ENCODE measurements at regions not wholly inside any gene's neighbourhood (a gene's known extent, or its start where the extent isn't known, plus 50 kb on each side); places are given as distances from the start of the nearest gene placed in this dataset.

GRCh38 chr6:14641423-14642135 lies 524.0 kb downstream of the CD83 start:
- DNase-seq (ENCODE audit: low read depth): no peak

- DNase-seq (ENCODE audit: low read depth): no peak
Observed at GRCh38 chr6:14642136-14642505, 524.5 kb downstream of the CD83 start.

GRCh38 chr6:14642842-14643241 lies 525.3 kb downstream of the CD83 start:
- DNase-seq (ENCODE audit: low read depth): no peak

GRCh38 chr6:14644381-14644780 lies 526.8 kb downstream of the CD83 start:
- DNase-seq (ENCODE audit: low read depth): no peak

- DNase-seq (ENCODE audit: low read depth): no peak
Observed at GRCh38 chr6:14645221-14645620, 527.6 kb downstream of the CD83 start.

- DNase-seq (ENCODE audit: low read depth): no peak
Observed at GRCh38 chr6:14645841-14646240, 528.3 kb downstream of the CD83 start.

- DNase-seq (ENCODE audit: low read depth): no peak
Observed at GRCh38 chr6:14646371-14646770, 528.8 kb downstream of the CD83 start.

- no peak for DNase-seq (ENCODE audit: low read depth)
Observed at GRCh38 chr6:14647357-14647756, 529.8 kb downstream of the CD83 start.

- DNase-seq (ENCODE audit: low read depth): no peak
Observed at GRCh38 chr6:14652536-14652935, 535.0 kb downstream of the CD83 start.

- DNase-seq (ENCODE audit: low read depth): no peak
Observed at GRCh38 chr6:14655201-14656061, 537.9 kb downstream of the CD83 start.

- no peak for DNase-seq (ENCODE audit: low read depth)
Observed at GRCh38 chr6:14656078-14656521, 538.5 kb downstream of the CD83 start.

- no peak for DNase-seq (ENCODE audit: low read depth)
Observed at GRCh38 chr6:14656649-14657048, 539.1 kb downstream of the CD83 start.

- DNase-seq (ENCODE audit: low read depth): no peak
Observed at GRCh38 chr6:14658030-14658429, 540.5 kb downstream of the CD83 start.

GRCh38 chr6:14658886-14659561 lies 541.5 kb downstream of the CD83 start:
- DNase-seq (ENCODE audit: low read depth): peak; percentile 3

- DNase-seq (ENCODE audit: low read depth): no peak
Observed at GRCh38 chr6:14659841-14660240, 542.3 kb downstream of the CD83 start.

GRCh38 chr6:14660806-14661579 lies 543.4 kb downstream of the CD83 start:
- DNase-seq (ENCODE audit: low read depth): no peak

GRCh38 chr6:14661691-14662090 lies 544.1 kb downstream of the CD83 start:
- no peak for DNase-seq (ENCODE audit: low read depth)

- no peak for DNase-seq (ENCODE audit: low read depth)
Observed at GRCh38 chr6:14664112-14664601, 546.6 kb downstream of the CD83 start.

GRCh38 chr6:14664621-14665315 lies 547.2 kb downstream of the CD83 start:
- no peak for DNase-seq (ENCODE audit: low read depth)

- peak; percentile 94 for DNase-seq (ENCODE audit: low read depth)
Observed at GRCh38 chr6:14665827-14666724, 548.5 kb downstream of the CD83 start.
